HG02623 (cell line): ENCODE measurements at regions not wholly inside any gene's neighbourhood (a gene's known extent, or its start where the extent isn't known, plus 50 kb on each side); places are given as distances from the start of the nearest gene placed in this dataset.

ENCODE experiments used
- ATAC-seq: cut with Tn5 transposase; IDR thresholded peaks from one replicate; pipeline ENCODE4 v1.9.1; 2021; ENCODE audit warnings: moderate library complexity; ENCODE audit not compliant: unreplicated experiment

- ATAC-seq = no peak
These were observed 72.9 kb downstream of the SLC10A2 start for GRCh38 chr13:102993348-102993747.

DNA sequence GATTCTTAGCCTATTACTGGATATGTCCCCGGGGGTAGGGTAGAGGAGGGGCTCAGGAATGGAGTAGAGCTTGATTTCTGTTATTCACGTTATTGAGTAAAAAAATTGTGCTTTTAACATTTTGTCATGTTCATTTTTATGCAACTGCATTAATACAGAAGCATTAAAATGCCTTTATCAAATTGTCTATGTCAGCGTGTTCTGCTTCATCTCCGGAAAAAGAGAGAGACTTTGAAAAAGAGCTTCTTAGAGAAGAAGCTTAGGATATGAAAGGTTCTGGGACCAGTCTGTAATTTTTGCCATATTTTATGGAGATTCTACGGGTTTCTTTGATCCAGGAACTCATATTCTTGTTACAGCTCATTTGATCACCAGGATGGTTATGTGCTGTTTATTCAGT lies 82.0 kb downstream of the SLC10A2 start:
- ATAC-seq = no peak

GRCh38 chr13:102983496-102983895 lies 82.7 kb downstream of the SLC10A2 start:
- ATAC-seq = no peak

DNA sequence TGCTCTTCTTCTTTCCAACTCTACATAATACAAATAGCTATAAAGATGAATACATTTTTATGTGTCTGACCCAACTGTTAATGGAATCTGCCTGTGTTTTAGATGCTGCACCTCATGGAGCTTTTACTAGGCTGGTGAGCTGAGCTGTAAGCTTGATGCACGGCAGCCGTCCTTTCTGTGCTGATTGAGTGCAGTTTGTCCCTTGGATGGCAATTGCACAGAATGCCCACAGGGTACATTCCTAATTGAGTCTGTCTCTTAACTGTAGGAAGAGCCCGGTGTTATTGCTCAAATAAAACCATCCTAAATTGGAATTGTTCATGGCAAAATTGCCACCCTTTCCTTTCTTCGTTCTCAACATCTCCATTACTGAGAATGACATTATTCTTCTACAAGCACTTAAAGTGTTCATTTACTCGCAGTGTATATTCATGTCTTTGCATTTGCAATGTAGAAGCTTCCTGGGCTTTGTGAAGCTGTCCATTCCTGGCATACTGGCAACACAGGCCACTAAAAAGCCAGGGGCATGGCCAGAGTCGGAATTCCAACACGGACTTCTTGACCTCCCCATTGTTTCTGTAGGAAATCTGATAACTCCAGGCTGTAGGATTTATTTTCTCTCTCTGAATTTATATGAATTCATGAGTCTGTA lies 85.8 kb downstream of the SLC10A2 start:
- no peak for ATAC-seq

- no peak for ATAC-seq
These were observed 88.0 kb downstream of the SLC10A2 start for GRCh38 chr13:102978168-102978567.

DNA sequence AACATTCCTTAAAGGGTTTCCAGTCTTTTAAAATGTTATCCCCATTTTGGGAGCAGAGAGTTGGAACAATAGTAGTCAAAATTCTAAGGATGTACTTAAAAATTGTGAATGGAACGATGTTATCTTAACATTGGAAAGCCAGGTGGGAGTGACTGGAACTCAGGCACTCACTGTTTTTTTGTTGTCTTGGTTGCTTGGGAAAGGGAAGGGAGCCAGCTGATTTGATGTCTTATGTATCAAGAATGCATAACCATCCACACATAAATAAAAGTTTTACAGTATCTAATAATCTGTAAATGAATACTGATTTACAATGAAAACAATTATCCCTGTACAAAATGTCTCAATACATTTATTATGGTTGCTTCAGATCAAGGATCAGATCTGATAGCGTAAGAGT lies 88.7 kb downstream of the SLC10A2 start:
- ATAC-seq = no peak

DNA sequence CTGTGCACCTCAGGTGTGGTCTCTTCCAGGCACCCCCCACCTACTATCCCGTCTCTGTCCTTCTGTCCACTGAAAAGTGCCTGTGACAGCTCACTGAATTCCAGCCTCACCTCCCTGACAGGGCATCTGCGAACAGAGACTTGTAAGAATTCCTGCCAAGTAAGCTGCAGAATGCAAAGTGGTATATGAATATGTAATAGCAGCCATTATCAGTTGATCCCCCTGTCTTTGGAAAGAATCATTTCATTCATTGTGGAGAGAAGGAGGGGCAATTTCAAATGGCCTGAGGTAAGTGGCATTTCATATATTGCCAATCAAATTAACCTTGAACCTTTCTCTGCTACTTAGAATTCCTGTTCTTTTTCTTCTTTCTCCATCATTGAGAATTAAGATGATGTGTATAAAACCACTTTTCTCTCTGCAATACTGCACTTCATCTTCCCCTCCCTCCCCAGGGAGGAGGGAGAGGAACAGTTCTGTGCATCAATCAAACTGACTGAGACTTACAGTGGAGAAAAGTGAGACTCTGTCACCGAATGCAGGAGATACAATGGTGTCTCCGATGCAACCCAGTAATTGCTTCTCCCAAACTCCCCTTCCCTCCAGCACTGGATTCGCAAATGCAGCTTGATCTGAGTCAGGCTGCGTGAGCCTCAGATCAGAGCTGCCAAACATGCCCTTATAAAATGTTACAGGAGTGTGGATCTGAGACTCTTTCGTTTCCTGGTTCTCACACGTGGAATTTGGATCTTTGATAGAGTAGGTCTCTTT lies 91.7 kb downstream of the SLC10A2 start:
- ATAC-seq = no peak

- no peak for ATAC-seq
These were observed 94.0 kb downstream of the SLC10A2 start for GRCh38 chr13:102972191-102972590.

- ATAC-seq = peak; percentile 94
These were observed 95.7 kb downstream of the SLC10A2 start for GRCh38 chr13:102970542-102970941.

DNA sequence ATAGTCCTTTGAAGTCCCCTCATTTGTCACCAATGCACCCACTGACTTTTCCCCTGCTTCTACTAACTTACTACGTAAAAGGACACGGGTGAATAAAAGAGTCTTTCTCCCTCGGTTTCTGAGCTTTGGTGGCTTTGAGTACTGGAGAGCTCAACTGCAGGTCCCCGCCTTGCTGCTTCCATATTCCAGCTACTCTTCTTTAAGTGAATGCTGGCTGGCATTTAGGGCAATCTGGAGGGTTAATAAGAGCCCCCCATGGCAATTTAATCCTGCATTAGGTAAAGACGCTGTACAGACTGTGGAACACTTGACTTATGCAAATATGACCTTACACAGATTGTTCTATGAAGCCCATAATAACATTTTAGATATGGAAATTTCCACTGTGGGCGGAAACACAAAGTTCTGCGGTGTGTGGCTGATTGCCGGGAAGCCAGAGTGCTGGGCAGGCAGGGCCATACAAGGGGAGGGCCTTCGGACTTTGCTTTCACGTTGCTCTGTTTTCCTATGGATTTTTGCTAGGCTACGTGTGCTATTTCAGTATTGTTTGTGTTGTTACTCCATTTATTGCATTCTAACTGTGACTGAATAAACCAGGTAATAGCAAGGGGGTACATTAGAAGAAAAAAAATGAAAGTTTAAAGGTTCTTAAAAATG lies 97.5 kb downstream of the SLC10A2 start:
- peak; percentile 39 for ATAC-seq

DNA sequence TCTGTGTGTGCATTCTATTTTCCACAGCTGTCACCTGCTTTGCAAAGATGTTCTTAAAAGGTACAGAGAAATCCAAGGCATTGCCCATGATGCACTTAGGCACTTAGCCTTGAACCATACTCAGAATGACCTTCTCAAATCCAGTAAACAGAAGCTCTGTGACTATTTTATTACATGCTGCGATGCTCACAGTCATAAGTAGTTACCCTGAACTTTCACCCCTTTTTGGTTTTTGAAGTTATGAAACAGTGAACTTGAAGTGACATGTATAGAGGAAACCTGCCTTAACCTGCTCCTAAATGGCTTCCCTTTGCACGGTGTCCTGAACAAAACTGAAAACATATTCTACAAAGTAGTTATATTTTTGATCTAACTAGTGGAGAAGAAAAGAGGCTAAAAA lies 100.4 kb downstream of the SLC10A2 start:
- ATAC-seq = no peak

GRCh38 chr13:102962430-102962829 lies 103.8 kb downstream of the SLC10A2 start:
- ATAC-seq = no peak

- ATAC-seq = no peak
These were observed 105.3 kb downstream of the SLC10A2 start for GRCh38 chr13:102960959-102961358.

GRCh38 chr13:102956449-102956848 lies 109.8 kb downstream of the SLC10A2 start:
- ATAC-seq = no peak

- no peak for ATAC-seq
These were observed 108.5 kb downstream of the ERCC5 start for GRCh38 chr13:102954350-102954749.

DNA sequence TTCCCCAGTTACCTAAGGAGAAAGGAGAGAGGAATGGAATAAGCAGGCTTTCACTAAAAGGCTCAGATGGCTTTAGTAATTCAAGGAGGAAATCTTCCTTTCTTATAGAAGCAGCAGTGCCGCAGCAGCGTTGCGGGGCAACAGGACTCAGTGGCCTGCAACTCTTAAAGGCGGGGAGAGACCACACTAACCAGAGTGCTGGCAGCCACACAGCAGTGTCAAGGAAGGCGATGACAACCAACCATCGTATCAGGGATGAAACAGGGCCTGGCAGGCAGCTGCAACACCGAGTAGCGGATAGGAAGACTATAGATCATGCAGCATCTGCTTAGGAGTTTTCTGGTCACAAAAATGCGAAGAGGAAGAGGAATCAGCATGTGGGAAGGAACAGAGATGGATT lies 106.0 kb downstream of the ERCC5 start:
- ATAC-seq = no peak

DNA sequence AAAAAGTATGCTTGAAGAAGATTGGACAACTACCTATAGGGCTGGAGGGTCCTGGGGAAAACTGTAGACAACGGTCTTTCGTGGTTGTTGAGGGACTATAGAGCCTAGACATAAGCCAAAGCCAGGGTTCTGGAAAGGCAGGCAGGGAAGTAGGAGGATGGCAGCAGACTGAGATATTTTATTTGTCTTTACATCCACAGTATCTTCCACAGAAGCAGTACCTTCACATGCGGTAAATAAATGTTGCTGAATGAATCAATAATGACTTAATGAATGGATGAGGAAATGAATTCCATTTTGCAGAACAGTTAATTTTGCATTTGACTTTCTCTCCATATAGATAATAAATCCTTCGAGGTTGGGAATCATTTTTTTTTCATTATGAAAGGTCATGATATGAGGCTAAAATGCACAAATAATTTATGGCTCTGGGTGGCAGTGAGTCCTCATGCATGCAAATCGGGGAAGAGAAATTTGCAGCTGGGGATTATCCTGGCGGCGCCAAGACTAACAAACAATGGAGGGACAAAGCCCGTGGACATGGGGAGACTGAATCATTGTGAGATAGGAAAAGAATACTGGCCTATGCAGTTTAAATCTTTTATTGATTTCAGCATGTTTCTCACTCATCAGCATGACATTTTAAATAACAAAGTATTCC lies 102.0 kb downstream of the ERCC5 start:
- no peak for ATAC-seq

GRCh38 chr13:102945886-102946285 lies 100.1 kb downstream of the ERCC5 start:
- ATAC-seq = no peak

DNA sequence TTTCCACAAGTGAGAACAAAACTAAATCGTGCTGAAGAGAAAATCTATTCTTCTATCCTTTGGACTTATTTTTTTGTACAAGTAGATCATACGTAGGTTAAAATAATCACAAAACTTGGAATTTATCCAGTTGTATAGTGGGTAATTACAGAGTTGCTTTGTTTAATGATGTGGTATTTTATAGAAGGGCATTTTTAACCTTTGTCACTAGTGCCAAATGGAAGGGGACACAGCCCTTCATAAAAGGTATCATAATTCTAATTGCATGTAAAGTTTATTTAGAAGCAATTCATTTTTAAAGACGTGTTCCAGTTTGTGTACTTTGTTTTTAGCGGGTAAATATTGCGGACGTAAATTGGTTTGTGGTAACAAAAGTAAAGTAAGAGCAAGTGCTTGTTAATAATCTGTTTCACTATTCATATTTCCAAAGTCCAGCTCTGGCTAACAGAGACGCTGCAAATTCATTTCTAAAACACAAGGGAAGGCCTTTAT lies 99.5 kb downstream of the ERCC5 start:
- no peak for ATAC-seq

DNA sequence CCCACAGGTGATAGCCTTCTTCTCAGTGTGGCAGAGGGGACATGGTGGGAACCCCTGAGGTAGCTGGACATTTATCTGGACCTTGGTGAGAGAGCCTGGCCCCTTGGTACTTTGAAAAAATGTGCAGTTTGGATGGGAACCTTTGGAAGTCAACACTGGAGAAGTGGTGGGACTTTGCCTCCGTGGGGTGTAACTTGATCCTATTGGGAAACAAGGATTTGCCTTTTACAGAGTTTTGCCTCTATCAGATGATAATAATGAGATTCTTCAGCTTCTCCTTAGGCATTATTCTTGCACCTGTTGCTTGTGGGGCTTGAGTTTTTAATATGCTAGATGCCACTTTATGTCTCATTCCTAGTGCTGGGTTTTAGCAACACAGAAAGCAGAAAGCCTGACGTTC lies 99.0 kb downstream of the ERCC5 start:
- ATAC-seq = no peak

DNA sequence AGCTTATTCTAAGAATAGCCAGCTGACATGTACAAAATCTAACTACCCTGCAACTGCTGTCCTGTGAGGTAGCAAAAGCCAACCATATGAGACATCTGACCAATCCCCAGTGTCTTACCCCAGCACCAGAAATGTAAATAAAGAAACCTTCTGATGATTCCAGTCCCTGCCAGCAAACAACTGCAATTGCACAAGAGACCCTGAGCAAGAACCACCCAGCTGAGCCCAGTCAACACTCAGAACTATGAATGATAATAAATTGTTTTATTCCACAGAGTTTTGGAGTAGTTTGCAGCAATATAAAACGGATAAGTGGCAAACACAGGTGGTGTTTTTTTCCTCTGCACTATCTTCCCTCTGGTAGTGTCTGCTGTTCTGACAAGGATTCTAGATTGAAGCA lies 94.9 kb downstream of the ERCC5 start:
- ATAC-seq = no peak
